K562 (cell line): ENCODE measurements at regions not wholly inside any gene's neighbourhood (a gene's known extent, or its start where the extent isn't known, plus 50 kb on each side); places are given as distances from the start of the nearest gene placed in this dataset.

Experiments
- ATAC-seq: fragments of 200-7000 bp; cut with Tn5 transposase; 3 replicates; pipeline ENCODE4 v1.9.1; 2020; ENCODE audit warnings: moderate library complexity
- BruUV-seq: library from RNA; stranded (reverse); fragments of 400-500 nt; replicated peaks from 2 replicates; lab custom pipeline; 2021; lab: Mats Ljungman, UMichigan
- CTCF ChIA-PET: fragments of 300-600 bp; formaldehyde crosslinking; extraction: SDS; loops from one replicate; lab custom pipeline; 2021; ENCODE audit warnings: low intra/inter-chr PET ratio; lab: Yijun Ruan, JAX
- POLR2A ChIA-PET: fragments of 300-600, 350-650 bp; sonication (Branson Sonifier 250); formaldehyde crosslinking; extraction: SDS; loops from one replicate; lab custom pipeline; 2021; ENCODE audit warnings: antibody characterized with exemption, inconsistent platforms; lab: Yijun Ruan, JAX
- DNase-seq, 4 experiments: peaks; one replicate each; pipeline versions ENCODE4 v3.0.0 to v3.0.0-alpha.2; 2011 to 2018; ENCODE audit warnings: low spot score in 3 of 4, mixed read lengths in 3 of 4; ENCODE audit errors: extremely low read depth in 1 of 4
- FAIRE-seq: peaks from 2 replicates; lab custom pipeline; 2011; peaks lifted over from hg19 to GRCh38; lab: Jason Lieb, UNC
- H2AFZ ChIP-seq: 2 replicates; pipeline ENCODE4 v1.6.0; 2011; ENCODE audit warnings: low read depth, low read length, control low read depth, inconsistent platforms
- H3K27ac ChIP-seq: fragments of 200-600 bp; 3 replicates; pipeline ENCODE4 v1.8.0; 2011; ENCODE audit warnings: low read depth, mild to moderate bottlenecking, control low read depth, inconsistent platforms, low read length, moderate library complexity, mixed read lengths; ENCODE audit errors: extremely low read depth
- H3K27me3 ChIP-seq, 2 experiments: fragments of 300-600 bp in 1 of 2; 2 replicates in 1 of 2; 3 replicates in 1 of 2; pipeline versions ENCODE4 v1.6.0 to v1.8.0; 2011; ENCODE audit warnings: inconsistent platforms in 2 of 2, low read length in 2 of 2, mild to moderate bottlenecking in 1 of 2, mixed read lengths in 1 of 2, moderate library complexity in 1 of 2; ENCODE audit not compliant: control insufficient read depth in 2 of 2, insufficient read depth in 2 of 2
- H3K36me3 ChIP-seq: fragments of 300-600 bp; 3 replicates; pipeline ENCODE4 v1.8.0; 2011; ENCODE audit warnings: mild to moderate bottlenecking, low read length, inconsistent platforms; ENCODE audit not compliant: control insufficient read depth, insufficient read depth
- H3K4me1 ChIP-seq, 2 experiments: fragments of 200-600 bp in 1 of 2; replicated peaks in 1 of 2; 2 replicates in 1 of 2; 3 replicates in 1 of 2; pipeline versions ENCODE4 v1.5.1 to v1.8.0; 2011; ENCODE audit warnings: inconsistent platforms in 2 of 2, low read length in 2 of 2, mild to moderate bottlenecking in 1 of 2, mixed read lengths in 1 of 2, moderate library complexity in 1 of 2; ENCODE audit not compliant: control insufficient read depth in 2 of 2, insufficient read depth in 2 of 2
- H3K4me2 ChIP-seq: 2 replicates; pipeline ENCODE4 v1.6.1; 2011; ENCODE audit warnings: low read length, control low read depth, inconsistent platforms, mixed read lengths; ENCODE audit not compliant: insufficient read depth
- H3K4me3 ChIP-seq: fragments of 200-600 bp; sonication (generic), shearing (Covaris generic); 2 replicates; pipeline ENCODE4 v1.5.1; 2016; ENCODE audit warnings: control low read depth, inconsistent platforms
- H3K79me2 ChIP-seq: fragments of 200-600 bp; 3 replicates; pipeline ENCODE4 v1.8.0; 2011; ENCODE audit warnings: low read length, inconsistent platforms; ENCODE audit not compliant: control insufficient read depth, insufficient read depth
- H3K9ac ChIP-seq, 2 experiments: 2 replicates each; pipeline versions ENCODE4 v1.6.0 to v1.6.1; 2011; ENCODE audit warnings: low read depth in 2 of 2, low read length in 2 of 2, control low read depth in 1 of 2, inconsistent platforms in 1 of 2, mild to moderate bottlenecking in 1 of 2, mixed read lengths in 1 of 2; ENCODE audit not compliant: insufficient read depth in 1 of 2
- H3K9me1 ChIP-seq: one replicate; pipeline ENCODE4 v1.6.0; 2011; ENCODE audit warnings: inconsistent platforms, mild to moderate bottlenecking, low read length, moderate library complexity; ENCODE audit not compliant: control insufficient read depth, insufficient read depth
- H3K9me3 ChIP-seq: replicated peaks from 2 replicates; pipeline ENCODE4 v1.5.1; 2011; ENCODE audit warnings: low read depth, low read length, inconsistent platforms; ENCODE audit not compliant: control insufficient read depth, insufficient read depth
- H4K20me1 ChIP-seq: replicated peaks from 2 replicates; pipeline ENCODE4 v1.6.1; 2011; ENCODE audit warnings: low read length, inconsistent platforms, mixed read lengths; ENCODE audit not compliant: control insufficient read depth, insufficient read depth
- ELF4 ChIP-seq: fragments of 450-650 bp; formaldehyde crosslinking; IDR thresholded peaks from 2 replicates; pipeline ENCODE4 v1.4.0; 2022; ENCODE audit warnings: missing genetic modification characterization
- EZH2 ChIP-seq: IDR thresholded peaks from 2 replicates; pipeline ENCODE4 v1.6.1; 2012; ENCODE audit warnings: low read depth, mild to moderate bottlenecking, inconsistent platforms, low read length, borderline replicate concordance
- FOXJ2 ChIP-seq: fragments of 200-800 bp; sonication (Bioruptor generic); IDR thresholded peaks from 2 replicates; pipeline ENCODE4 v1.6.1; 2016; ENCODE audit warnings: missing genetic modification characterization, missing compliant biosample characterization
- HLTF ChIP-seq: fragments of 450-650 bp; IDR thresholded peaks from 2 replicates; pipeline ENCODE4 v1.6.1; 2016
- IRF9 ChIP-seq: fragments of 450-650 bp; IDR thresholded peaks from 2 replicates; pipeline ENCODE4 v1.6.1; 2016; ENCODE audit warnings: missing biosample characterization, missing genetic modification characterization
- KAT8 ChIP-seq: fragments of 450-650 bp; IDR thresholded peaks from 2 replicates; pipeline ENCODE4 v1.6.1; 2016; ENCODE audit warnings: low read depth, mild to moderate bottlenecking
- PHB2 ChIP-seq: fragments of 450-650 bp; IDR thresholded peaks from 2 replicates; pipeline ENCODE4 v1.6.1; 2017; ENCODE audit warnings: low read depth
- POU5F1 ChIP-seq: fragments of 150-350 bp; IDR thresholded peaks from 2 replicates; pipeline ENCODE4 v1.6.1; 2014; ENCODE audit warnings: borderline replicate concordance, low read length, low read depth, mild to moderate bottlenecking; ENCODE audit not compliant: partially characterized antibody
- SMARCB1 ChIP-seq: IDR thresholded peaks from 2 replicates; pipeline ENCODE4 v1.6.1; 2011; ENCODE audit warnings: improper control_type of control experiment, low read depth; ENCODE audit not compliant: insufficient read length
- SP2 ChIP-seq: IDR thresholded peaks from 2 replicates; pipeline ENCODE4 v1.6.1; 2011; ENCODE audit warnings: mild to moderate bottlenecking, low read depth, low read length, moderate library complexity; ENCODE audit not compliant: poor library complexity, severe bottlenecking; ENCODE audit errors: extremely low read depth
- SPI1 ChIP-seq: IDR thresholded peaks from 2 replicates; pipeline ENCODE4 v1.6.1; 2011; ENCODE audit warnings: low read depth, low read length, control low read depth, borderline replicate concordance
- SRF ChIP-seq, 2 experiments: fragments of 250-450, 450-650 bp in 1 of 2; sonication (Bioruptor Pico) in 1 of 2; sonication (generic) in 1 of 2; formaldehyde crosslinking; IDR thresholded peaks; 2 replicates each; pipeline versions ENCODE4 v1.5.0 to v1.5.1; 2020 to 2022; ENCODE audit warnings: mild to moderate bottlenecking in 1 of 2, missing genetic modification reagents in 1 of 2
- ZBTB33 ChIP-seq: sonication (generic); formaldehyde crosslinking; IDR thresholded peaks from 2 replicates; pipeline ENCODE4 v1.8.1; 2023; ENCODE audit warnings: mild to moderate bottlenecking, missing genetic modification reagents
- ZBTB9 ChIP-seq: fragments of 450-650 bp; formaldehyde crosslinking; IDR thresholded peaks from 2 replicates; pipeline ENCODE4 v1.4.0; 2020; ENCODE audit warnings: mild to moderate bottlenecking, moderate library complexity
- ZHX1 ChIP-seq: fragments of 150-350 bp; conservative IDR thresholded peaks from 2 replicates; pipeline ENCODE4 v1.6.1; 2014; ENCODE audit warnings: low read length
- ZNF354B ChIP-seq: fragments of 250-450 bp; sonication (Bioruptor Pico); IDR thresholded peaks from 2 replicates; pipeline ENCODE4 v1.4.0; 2020
- ZNF764 ChIP-seq: fragments of 250-450 bp; sonication (Bioruptor Pico); IDR thresholded peaks from 2 replicates; pipeline ENCODE4 v1.4.0; 2020; ENCODE audit warnings: low read depth, mild to moderate bottlenecking, moderate library complexity
- ZZZ3 ChIP-seq: fragments of 450-650 bp; IDR thresholded peaks from 2 replicates; pipeline ENCODE4 v1.6.1; 2016; ENCODE audit warnings: antibody characterized with exemption, mild to moderate bottlenecking, moderate library complexity
- WGBS: fragments of 100-300 bp; shearing (Covaris generic); methylation state at CpG from one replicate; pipeline ENCODE4 v1.1.6; 2016; ENCODE audit warnings: low coverage, mixed read lengths; ENCODE audit not compliant: insufficient coverage; ENCODE audit errors: missing lambda C conversion rate; 5-methylcytosine and 5-hydroxymethylcytosine counted together
- in situ Hi-C: fragments of 300-500 bp; cut with MboI; formaldehyde crosslinking; loops from 4 replicates; pipeline ENCODE4 v1.15.0; 2018; ENCODE audit warnings: inconsistent platforms, mixed read lengths
- intact Hi-C: fragments of 100-400 bp; cut with micrococcal nuclease; formaldehyde crosslinking; loops from 2 replicates; pipeline ENCODE4 v1.14.2; 2022

- CTCF ChIA-PET, result no interaction called here
- Histone ChIP-seq H3K4me2 (no peak overlapping the region), H3K9ac (no peak overlapping the region), H3K27ac (no peak overlapping the region), H2AFZ (no peak overlapping the region), H3K9me3 (no peaks in the 10 kb centered on the region), H3K36me3 (no peaks in the 10 kb centered on the region), H3K27me3 (no peaks in the 10 kb centered on the region), H3K4me1 (no peaks in the 10 kb centered on the region), H4K20me1 (no peaks in the 10 kb centered on the region), H3K4me3 (no peak overlapping the region), H3K79me2 (no peaks in the 10 kb centered on the region), H3K9me1 (no peaks in the 10 kb centered on the region)
- in situ Hi-C loops, result no loop called here
- WGBS, result 0% methylated on average over 11 of the region's 11 CpGs
- POLR2A ChIA-PET, result no interaction called here
- intact Hi-C loops, result no loop called here
- DNase-seq (no peak), ATAC-seq (no peak), FAIRE-seq (no peak)
- BruUV-seq, result no TSS peak
- no peak for TF ChIP-seq ZBTB9
- no peak for TF ChIP-seq KAT8
- TF ChIP-seq ZZZ3, result no peak
- no peak for TF ChIP-seq ZBTB33 (CRISPR knock-in tag)
- no peak for TF ChIP-seq SMARCB1
- no peak for TF ChIP-seq POU5F1
- no peak for TF ChIP-seq ZHX1
- no peak for TF ChIP-seq ZNF764 (CRISPR knock-in tag)
- no peak for TF ChIP-seq PHB2
- no peak for TF ChIP-seq HLTF
- TF ChIP-seq EZH2, result no peak
- TF ChIP-seq SPI1, result no peak
- no peak for TF ChIP-seq ZNF354B (CRISPR knock-in tag)
- TF ChIP-seq SP2, result no peak
- TF ChIP-seq SRF (CRISPR knock-in tag; IDR thresholded peaks at IDR 0.05), result no peak
- no peak for TF ChIP-seq IRF9
- no peak for TF ChIP-seq FOXJ2 (tag)
- no peak for TF ChIP-seq ELF4 (CRISPR knock-in tag)
These were observed 172.9 kb upstream of the MPPED2 start for GRCh38 chr11:30758946-30759504.
